Inflammatory macrophage treated with lipopolysaccharide for 4 hours (primary cell): ENCODE measurements at regions not wholly inside any gene's neighbourhood (a gene's known extent, or its start where the extent isn't known, plus 50 kb on each side); places are given as distances from the start of the nearest gene placed in this dataset.

Source experiments
- DNase-seq: peaks from one replicate; pipeline ENCODE4 v3.0.0-alpha.2; 2020

DNA sequence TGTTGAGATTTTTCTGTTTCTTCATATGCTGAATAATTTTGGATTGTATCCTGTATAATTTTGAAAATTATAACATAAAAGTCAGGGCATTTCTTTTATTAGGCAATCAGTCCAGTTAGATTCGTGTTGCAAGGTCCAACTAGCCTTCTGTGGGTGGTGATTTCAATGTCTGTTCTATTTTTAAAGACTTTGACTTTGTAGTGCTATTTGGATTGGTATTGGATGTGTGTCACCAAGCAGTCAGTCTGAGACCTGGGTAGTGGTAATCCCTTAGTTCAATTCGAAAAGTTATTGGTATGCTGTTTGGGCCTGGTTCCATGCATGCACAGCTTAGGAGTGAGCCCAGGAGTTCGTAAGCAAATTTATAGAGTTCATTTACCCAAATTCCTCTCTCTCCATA is 82.2 kb downstream of the EPDR1 start:
- DNase-seq: peak; percentile 19

DNA sequence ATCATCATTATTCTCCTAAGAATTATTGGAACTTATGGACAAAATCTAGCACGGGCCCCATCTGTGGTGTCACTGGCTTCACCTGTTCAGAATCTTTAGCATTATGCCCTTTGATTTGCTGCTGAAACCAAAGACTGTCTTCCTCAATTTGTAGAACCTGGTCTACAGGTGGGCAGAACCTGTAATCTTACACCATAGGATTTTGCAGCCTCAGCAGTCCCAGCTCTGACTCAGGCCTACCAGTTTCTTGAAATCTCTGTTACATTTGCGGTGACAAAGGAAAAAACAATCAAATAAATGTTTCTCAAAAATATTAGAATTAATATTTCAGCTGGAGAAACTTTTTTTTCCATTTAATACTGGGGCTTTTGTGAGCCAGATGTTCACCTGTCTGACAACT is 86.1 kb downstream of the EPDR1 start:
- DNase-seq: no peak

DNA sequence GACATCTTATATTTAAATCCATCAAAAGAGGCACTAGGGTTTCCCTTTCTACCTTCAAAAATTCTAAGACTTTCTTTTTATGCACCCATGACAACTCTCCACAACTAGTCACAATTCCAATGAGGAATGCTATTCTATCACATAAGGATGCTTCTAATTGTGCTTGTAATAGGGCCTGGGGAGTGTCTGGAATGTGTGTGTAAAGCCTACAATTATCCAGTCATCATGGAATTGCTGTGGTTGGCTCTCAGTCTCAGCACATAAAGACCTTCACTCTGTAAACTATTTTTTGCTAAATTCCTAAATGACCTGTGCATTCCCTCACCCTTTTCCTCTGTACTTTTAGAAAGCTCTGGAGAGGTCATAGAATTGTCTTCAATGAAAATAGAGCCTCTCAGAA is 86.7 kb downstream of the EPDR1 start:
- no peak for DNase-seq

- DNase-seq: no peak
These were observed 92.8 kb downstream of the EPDR1 start for GRCh38 chr7:38013246-38013645.

DNA sequence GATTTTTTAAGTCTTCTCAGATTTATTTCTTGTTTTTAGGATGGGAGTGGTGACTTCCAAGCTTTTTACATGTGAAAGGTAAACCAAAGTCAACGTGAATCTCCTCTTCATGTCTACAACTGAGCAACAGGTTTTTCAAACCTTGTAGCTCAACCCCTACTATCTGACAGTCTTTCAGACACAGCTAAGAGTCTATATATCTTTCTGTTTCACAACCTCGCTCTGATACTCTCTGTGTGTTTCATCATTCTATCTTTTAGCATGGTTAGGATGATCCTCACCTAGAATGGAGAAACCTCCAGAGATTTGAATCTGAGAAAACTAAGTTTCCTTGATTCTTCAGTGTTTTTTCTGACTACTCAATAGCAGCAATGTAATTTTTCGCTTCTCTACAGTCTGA is 96.1 kb downstream of the EPDR1 start:
- no peak for DNase-seq

DNA sequence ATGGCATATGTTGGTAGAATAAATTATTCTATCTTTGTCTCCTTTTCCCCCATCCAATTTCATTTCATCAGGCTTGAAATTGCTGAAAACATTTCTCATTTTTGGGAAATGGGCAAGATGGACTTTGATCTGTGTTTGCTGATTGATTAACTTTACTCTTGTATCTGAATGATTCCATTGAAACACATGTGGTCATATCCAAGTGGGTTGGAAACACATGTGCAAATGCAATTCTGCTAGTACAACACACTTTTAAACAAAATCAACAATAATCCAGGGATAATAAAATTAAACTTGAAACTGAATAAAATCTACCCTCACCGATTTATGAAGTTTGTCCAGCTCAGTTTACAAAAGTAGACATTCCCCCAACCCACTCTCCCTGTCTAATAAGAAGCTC is 96.9 kb downstream of the EPDR1 start:
- DNase-seq: no peak

DNA sequence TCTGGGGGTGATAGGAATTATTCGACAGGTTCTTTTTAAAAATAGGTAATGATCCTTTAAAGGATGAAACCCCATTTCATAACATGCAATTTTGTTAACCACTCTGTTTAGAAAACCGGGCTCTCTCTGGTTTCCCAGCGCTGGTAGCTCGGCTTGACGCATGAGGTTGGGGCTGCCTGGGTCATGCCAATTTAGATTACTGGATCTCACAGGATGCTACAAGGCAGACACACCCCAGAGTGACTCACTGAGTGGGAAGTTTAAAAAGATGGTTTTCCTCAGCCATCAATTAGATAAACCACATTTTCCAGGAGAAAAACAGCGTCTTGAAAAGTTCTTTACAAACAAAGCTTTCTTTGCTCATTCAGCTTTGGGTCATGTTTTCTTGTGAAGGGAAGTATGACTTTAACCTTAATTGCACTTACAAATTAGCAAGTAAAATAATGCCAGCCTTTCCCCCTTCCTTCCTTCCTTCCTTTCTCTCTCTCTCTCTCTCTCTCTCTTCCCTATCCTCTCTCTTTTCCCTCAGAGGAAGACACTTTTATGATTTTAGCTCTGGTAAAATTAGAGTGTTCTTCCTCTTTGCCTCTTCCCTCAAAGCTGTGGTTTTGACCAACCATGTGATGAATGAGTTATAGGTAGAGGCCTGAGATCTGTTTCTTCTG is 99.8 kb downstream of the EPDR1 start:
- peak; percentile 4 for DNase-seq

GRCh38 chr7:38021892-38022291 is 101.5 kb downstream of the EPDR1 start:
- DNase-seq: no peak

GRCh38 chr7:38025815-38026214 is 105.4 kb downstream of the EPDR1 start:
- no peak for DNase-seq

DNA sequence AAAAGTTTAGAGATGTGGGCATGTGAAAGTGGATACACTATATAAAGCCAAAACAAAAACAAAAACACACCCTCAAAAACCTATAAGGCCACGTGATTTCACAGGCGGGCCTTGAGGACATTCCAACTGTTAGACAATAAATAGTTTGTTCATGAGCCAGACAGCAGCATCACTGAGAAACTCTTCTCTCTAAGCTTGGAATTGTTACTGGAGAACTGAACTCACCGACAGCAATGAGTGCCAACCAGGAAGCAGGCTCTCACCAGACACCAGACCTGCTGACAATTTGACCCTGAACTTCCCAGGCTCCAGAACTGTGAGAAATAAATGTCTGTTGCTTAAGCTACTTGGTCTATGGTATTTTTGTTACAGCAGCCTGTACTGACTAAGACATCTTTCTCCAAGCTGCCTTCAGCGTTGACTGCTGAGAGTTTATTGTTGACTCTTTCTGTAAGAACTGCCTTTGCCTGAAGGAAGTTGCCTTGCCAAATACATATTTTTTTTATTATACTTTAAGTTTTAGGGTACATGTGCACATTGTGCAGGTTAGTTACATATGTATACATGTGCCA is 107.5 kb downstream of the EPDR1 start:
- no peak for DNase-seq

DNA sequence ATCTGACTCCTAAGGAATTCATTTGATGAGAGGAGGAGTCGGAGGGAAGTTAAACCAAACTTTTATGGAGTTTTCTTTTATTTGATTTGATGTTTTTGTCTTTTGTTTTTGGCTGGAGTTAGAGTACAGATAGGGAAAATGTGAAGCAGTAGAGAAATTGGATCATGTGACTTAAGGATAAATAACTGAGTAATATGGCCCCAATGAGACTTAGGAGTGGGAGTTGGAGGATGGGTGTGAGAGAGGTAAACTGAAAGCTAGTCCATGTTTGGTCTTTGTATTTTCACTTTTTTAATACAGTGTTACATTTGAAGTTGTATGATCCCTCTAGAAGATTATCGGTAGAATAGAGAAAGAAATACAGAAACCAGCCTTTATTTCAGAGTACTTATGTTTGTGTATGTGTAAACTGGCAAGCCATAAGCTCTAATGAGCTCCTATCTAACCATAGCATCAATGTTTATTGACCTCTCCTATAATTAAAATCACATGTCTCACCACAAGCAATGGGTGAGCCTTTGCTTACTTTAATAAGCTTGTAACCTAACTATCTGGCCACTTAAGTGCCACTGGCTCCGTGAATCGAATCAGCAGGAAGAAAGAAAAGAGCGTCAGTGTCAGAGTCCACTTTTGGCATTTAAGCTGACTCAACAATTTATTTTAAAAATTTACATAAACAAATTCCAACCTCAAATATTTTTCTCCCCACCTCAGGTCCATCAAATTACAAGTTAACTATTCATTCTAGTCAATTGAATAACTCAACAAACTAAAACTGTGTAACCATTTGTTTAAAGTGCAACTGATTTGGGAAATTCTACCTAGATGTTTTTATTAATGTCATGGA is 113.8 kb downstream of the EPDR1 start:
- DNase-seq: no peak

GRCh38 chr7:38040831-38041230 is 120.4 kb downstream of the EPDR1 start:
- DNase-seq: no peak

GRCh38 chr7:38049679-38050078 is 128.4 kb upstream of the STARD3NL start:
- no peak for DNase-seq

GRCh38 chr7:38051311-38051710 is 126.7 kb upstream of the STARD3NL start:
- DNase-seq: no peak

DNA sequence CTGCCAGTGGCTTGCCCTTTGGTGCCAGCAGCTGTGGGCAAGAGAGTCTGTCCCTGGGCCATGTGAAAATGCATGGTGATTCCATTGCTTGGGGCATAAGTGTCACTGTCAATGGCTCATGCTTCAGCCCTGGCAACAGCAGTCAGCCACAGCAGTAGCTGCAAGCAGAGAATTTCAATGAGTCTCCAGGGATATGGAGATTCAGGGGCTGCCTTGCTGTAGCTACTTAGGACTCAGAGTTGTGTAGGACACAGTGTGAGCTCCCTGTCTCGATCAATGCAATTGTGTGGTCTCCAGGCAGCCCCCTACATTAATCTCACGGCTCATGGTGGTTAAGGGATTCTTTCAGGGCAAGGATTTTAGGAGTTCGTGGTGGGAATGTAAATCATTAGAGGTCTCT is 126.3 kb upstream of the STARD3NL start:
- DNase-seq: no peak

GRCh38 chr7:38052786-38053185 is 125.3 kb upstream of the STARD3NL start:
- no peak for DNase-seq

DNA sequence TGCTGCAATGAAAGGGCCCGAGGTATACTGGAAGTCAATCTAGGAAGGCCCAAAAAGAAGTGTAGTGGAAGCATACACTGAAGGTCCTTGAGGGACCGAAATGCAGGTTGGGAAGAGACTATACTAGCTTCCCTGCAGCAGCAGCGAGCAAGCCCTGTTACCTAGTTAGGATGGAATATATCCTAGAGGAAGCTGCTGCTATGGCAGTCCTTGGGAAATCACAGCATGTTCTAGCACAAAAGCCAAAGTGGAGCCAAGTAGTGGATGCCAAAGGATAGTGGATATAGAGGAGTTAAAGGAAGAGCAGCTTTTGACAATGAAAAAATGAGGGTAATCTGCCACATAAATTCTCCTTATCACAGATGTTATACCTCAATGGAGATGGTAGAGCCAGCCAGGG is 123.8 kb upstream of the STARD3NL start:
- DNase-seq: no peak

DNA sequence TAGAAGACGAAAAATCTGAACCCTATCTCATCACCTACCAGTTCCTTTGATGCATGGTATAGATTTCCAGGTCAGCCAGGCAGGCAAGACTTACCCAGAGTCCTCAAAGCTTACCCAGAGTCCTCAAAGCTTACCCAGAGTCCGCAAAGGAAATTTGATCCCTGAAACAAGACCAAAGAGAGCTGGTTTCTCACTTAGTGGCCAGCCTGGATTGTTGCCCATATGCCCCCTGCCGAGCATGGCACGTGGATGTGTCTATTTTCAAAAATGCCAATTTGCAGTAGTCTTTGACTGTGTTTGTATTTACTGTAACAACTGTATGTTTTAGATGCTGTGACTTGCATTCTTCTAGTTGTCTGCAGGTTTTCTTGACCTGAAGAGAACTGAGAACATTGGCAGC is 120.2 kb upstream of the STARD3NL start:
- no peak for DNase-seq

DNA sequence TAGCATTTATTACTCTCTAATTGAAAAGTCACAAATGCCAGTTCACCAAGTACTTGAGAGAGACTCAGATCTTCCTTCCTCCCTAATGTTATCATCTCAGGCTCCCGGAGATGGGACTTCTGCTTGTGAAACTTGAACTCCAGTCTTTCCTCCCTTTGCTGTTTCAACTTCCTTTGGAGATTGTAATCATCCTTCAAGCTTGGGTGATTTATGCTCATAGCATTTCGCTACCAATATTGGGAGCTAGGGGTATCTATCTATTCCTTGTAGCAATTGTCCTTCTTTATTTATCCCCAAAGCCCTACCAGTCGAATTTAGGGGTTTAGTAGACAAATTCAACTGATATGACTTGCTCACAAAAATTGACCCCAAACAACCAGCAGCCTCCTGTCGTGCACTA is 117.9 kb upstream of the STARD3NL start:
- DNase-seq: no peak

DNA sequence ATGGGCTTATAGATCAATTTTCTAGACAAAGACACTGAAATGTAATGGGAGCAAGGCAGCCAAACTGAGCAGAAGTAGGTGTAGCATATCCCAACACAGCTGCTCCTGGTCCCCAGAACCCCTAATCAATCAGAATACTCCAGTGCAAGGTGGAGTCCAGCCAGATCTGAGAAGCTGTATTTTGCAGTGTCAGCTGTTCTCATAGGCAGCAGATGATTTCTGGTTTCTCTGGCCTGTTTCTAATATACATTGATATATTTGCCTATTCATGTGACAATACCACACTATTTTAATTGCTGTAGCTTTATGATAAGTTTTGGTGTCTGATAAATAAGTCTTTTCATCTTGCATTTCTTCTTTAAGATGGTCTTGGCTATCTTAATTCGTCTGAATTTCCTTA is 117.4 kb upstream of the STARD3NL start:
- no peak for DNase-seq

GRCh38 chr7:38066391-38066790 is 111.7 kb upstream of the STARD3NL start:
- no peak for DNase-seq

DNA sequence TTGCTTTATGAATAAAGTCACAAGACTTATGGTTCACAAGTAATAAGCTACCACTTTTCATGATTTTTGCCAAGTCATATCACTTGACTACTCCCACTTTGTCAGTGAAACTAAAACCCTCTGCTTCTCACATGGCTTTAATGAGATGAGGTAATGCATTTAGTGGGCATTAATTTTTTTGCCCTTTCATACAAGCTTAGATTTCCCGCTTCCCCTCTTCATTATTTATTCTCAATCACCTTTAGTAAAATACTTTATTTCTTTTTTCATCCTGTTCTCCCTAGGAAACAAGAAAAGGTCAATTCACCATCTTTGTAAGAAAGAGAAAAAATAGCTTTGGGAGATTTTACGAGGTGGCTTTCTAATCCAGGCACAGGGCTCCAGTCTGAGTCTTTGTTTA is 109.6 kb upstream of the STARD3NL start:
- peak; percentile 72 for DNase-seq

- DNase-seq: no peak
These were observed 109.0 kb upstream of the STARD3NL start for GRCh38 chr7:38069052-38069451.

GRCh38 chr7:38070718-38071117 is 107.3 kb upstream of the STARD3NL start:
- DNase-seq: peak; percentile 3
